Heart left ventricle (tissue), 13 donors: ENCODE measurements at regions not wholly inside any gene's neighbourhood (a gene's known extent, or its start where the extent isn't known, plus 50 kb on each side); places are given as distances from the start of the nearest gene placed in this dataset.

Experiments
- POLR2A ChIP-seq, 2 donors: fragments of 450-650 bp; IDR thresholded peaks; one replicate each; pipeline ENCODE4 v1.6.1; 2017; ENCODE audit warnings: antibody characterized with exemption in 2 of 2, mild to moderate bottlenecking in 2 of 2, moderate library complexity in 2 of 2
- TF ChIP-seq, protein P1 (sequence below), 12 donors: fragments of 200-600 bp; sonication (generic) in 4 of 12; IDR thresholded peaks; one replicate each; pipeline versions ENCODE4 v1.5.0 to v1.8.0; 2018 to 2022; ENCODE audit warnings: antibody characterized with exemption in 12 of 12, mild to moderate bottlenecking in 5 of 12
- donor health status: ischemic (EF 13 %, LVEDD 7.1; RV severe dilation, severe dysfunction).
- donor health status: DM: no; HTN: yes; CAD: no.
- donor health status: DM: no; HTN: no; CAD: no.
- donor health status: ischemic (EF 25% LVEDD 6.9; RV normal size, moderate dysfunction).
- donor health status: ischemic (EF 25% LVEDD 5.7; RV mildly dilated, moderate dysfunction).
- donor health status: ischemic (EF 35%, LVEDD 5.7; RV mildly dilated, moderate dysfunction).
- donor health status: nonischemic (EF 11% LVEDD 7.7; RV severe dilation, severe dysfunction).
- donor health status: DM: yes; HTN: yes; CAD: no.
- donor health status: PGD.
- donor health status: ischemic (EF 29% LVEDD 5.4; RV normal size, mild dysfunction).
- donor health status: nonischemic (EF 23%, LVEDD 6.1; RV moderate dilation, normal function).

DNA sequence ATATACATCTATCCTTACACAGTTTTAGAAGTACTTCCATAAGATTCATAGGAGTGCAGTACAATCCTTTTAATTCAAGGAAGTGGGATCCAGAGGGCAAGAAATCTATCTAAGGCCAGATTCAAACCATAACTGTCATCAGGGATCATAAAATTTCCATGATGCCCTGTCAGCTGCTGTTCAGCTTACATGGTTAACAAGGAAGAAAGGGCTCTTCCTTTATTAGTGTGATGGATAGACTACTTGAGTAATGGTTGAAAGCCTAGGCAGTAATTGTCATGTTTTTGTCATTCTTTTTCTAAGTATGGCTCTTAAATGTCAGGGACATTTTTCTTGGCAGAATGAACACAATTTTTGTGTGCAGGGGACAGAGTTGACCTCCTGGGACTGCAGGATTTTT is 159.8 kb upstream of the CXCL13 start:
- TF ChIP-seq, protein P1, sequence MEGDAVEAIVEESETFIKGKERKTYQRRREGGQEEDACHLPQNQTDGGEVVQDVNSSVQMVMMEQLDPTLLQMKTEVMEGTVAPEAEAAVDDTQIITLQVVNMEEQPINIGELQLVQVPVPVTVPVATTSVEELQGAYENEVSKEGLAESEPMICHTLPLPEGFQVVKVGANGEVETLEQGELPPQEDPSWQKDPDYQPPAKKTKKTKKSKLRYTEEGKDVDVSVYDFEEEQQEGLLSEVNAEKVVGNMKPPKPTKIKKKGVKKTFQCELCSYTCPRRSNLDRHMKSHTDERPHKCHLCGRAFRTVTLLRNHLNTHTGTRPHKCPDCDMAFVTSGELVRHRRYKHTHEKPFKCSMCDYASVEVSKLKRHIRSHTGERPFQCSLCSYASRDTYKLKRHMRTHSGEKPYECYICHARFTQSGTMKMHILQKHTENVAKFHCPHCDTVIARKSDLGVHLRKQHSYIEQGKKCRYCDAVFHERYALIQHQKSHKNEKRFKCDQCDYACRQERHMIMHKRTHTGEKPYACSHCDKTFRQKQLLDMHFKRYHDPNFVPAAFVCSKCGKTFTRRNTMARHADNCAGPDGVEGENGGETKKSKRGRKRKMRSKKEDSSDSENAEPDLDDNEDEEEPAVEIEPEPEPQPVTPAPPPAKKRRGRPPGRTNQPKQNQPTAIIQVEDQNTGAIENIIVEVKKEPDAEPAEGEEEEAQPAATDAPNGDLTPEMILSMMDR (IDR thresholded peaks at IDR 0.05), result no peak
- TF ChIP-seq POLR2A (IDR thresholded peaks at IDR 0.05), result no peak
